ENCODE measurements at regions not wholly inside any gene's neighbourhood (a gene's known extent, or its start where the extent isn't known, plus 50 kb on each side); places are given as distances from the start of the nearest gene placed in this dataset.

DNA sequence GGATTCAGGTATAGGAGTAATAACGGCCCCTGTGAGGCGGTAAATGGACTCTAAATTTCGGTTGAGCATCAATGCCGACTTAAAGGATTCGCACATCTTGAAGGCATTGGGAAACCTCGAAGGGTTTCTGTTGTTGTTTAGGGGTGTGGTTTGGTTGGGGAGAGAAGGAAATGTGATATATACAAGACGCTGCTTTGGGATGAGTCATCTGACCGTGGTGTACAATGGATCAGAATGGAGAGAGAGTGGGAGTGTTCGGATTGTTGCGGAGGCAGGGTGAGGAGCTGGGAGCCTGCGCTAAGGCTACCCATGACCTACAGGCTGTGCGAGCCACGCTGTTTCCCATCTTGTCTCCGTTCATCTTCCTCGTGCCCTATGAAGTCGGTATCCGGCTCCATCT lies 60.4 kb upstream of the ERCC6L2 start:
- Histone ChIP-seq H3K9me3 (ENCODE audit: control insufficient read depth, insufficient read depth, low read length) (no peaks in the 10 kb centered on the region), H3K27me3 (ENCODE audit: control insufficient read depth, insufficient read depth, low read length) (no peaks in the 10 kb centered on the region), H3K36me3 (ENCODE audit: control insufficient read depth, insufficient read depth, low read length) (no peaks in the 10 kb centered on the region), H3K4me3 (ENCODE audit: low read length) (no peak overlapping the region), H3K27ac (ENCODE audit: low read length) (no peak overlapping the region), H3K4me1 (ENCODE audit: control insufficient read depth, insufficient read depth, low read length) (no peaks in the 10 kb centered on the region)
- Mint-ChIP-seq H3K4me3 (no peak overlapping the region), H3K9me3 (peaks cover 0 to 2% of the 10 kb centered on the region in 2 donors), H3K36me3 (no peaks in the 10 kb centered on the region), H3K27ac (no peak overlapping the region), H3K4me1 (peaks cover 0 to 5% of the 10 kb centered on the region in 2 donors), H3K27me3 (ENCODE audit: low read depth in 2 of 2) (peaks cover 0 to 4% of the 10 kb centered on the region in 2 donors)
- intact Hi-C loops (cut with micrococcal nuclease) = no loop called here
- DNase-seq (no peak), ATAC-seq (no peak)
- TF ChIP-seq, protein P1, sequence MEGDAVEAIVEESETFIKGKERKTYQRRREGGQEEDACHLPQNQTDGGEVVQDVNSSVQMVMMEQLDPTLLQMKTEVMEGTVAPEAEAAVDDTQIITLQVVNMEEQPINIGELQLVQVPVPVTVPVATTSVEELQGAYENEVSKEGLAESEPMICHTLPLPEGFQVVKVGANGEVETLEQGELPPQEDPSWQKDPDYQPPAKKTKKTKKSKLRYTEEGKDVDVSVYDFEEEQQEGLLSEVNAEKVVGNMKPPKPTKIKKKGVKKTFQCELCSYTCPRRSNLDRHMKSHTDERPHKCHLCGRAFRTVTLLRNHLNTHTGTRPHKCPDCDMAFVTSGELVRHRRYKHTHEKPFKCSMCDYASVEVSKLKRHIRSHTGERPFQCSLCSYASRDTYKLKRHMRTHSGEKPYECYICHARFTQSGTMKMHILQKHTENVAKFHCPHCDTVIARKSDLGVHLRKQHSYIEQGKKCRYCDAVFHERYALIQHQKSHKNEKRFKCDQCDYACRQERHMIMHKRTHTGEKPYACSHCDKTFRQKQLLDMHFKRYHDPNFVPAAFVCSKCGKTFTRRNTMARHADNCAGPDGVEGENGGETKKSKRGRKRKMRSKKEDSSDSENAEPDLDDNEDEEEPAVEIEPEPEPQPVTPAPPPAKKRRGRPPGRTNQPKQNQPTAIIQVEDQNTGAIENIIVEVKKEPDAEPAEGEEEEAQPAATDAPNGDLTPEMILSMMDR (IDR thresholded peaks at IDR 0.05) = no peak
- 95% methylated on average over 17 of the region's 17 CpGs for WGBS (ENCODE audit: insufficient coverage)

GRCh38 chr9:95813923-95814322 lies 61.6 kb upstream of the ERCC6L2 start:
- H3K27me3 Mint-ChIP-seq (ENCODE audit: low read depth in 2 of 2) = no peaks in the 10 kb centered on the region
- ATAC-seq (no peak), DNase-seq (no peak)
- Histone ChIP-seq H3K27me3 (ENCODE audit: control insufficient read depth, insufficient read depth, low read length) (no peaks in the 10 kb centered on the region), H3K27ac (ENCODE audit: low read length) (no peak overlapping the region), H3K4me1 (ENCODE audit: control insufficient read depth, insufficient read depth, low read length) (no peaks in the 10 kb centered on the region), H3K36me3 (ENCODE audit: control insufficient read depth, insufficient read depth, low read length) (no peaks in the 10 kb centered on the region), H3K9me3 (ENCODE audit: control insufficient read depth, insufficient read depth, low read length) (no peaks in the 10 kb centered on the region), H3K4me3 (ENCODE audit: low read length) (no peak overlapping the region)
- intact Hi-C loops (cut with micrococcal nuclease) = no loop called here
- H3K36me3 Mint-ChIP-seq = no peaks in the 10 kb centered on the region
- H3K9me3 Mint-ChIP-seq = no peaks in the 10 kb centered on the region
- TF ChIP-seq, protein P1 (IDR thresholded peaks at IDR 0.05) = no peak
- H3K4me3 Mint-ChIP-seq = no peak overlapping the region
- no peak overlapping the region for H3K27ac Mint-ChIP-seq
- no peaks in the 10 kb centered on the region for H3K4me1 Mint-ChIP-seq

GRCh38 chr9:95810814-95811213 lies 64.7 kb upstream of the ERCC6L2 start:
- Histone ChIP-seq H3K4me3 (ENCODE audit: low read length) (no peak overlapping the region), H3K9me3 (ENCODE audit: control insufficient read depth, insufficient read depth, low read length) (no peaks in the 10 kb centered on the region), H3K27me3 (ENCODE audit: control insufficient read depth, insufficient read depth, low read length) (peaks cover 6% of the 10 kb centered on the region), H3K27ac (ENCODE audit: low read length) (no peak overlapping the region), H3K36me3 (ENCODE audit: control insufficient read depth, insufficient read depth, low read length) (no peaks in the 10 kb centered on the region), H3K4me1 (ENCODE audit: control insufficient read depth, insufficient read depth, low read length) (no peaks in the 10 kb centered on the region)
- no peaks in the 10 kb centered on the region for H3K9me3 Mint-ChIP-seq
- H3K4me1 Mint-ChIP-seq = no peaks in the 10 kb centered on the region
- TF ChIP-seq, protein P1 (IDR thresholded peaks at IDR 0.05) = no peak
- DNase-seq = no peak
- intact Hi-C loops (cut with micrococcal nuclease) = no loop called here
- no peak for ATAC-seq
- peaks cover 0 to 4% of the 10 kb centered on the region in 2 donors for H3K27me3 Mint-ChIP-seq (ENCODE audit: low read depth in 2 of 2)
- no peaks in the 10 kb centered on the region for H3K36me3 Mint-ChIP-seq
- H3K4me3 Mint-ChIP-seq = no peak overlapping the region
- no peak overlapping the region for H3K27ac Mint-ChIP-seq

- no peak for ATAC-seq
- Histone ChIP-seq H3K9me3 (ENCODE audit: control insufficient read depth, insufficient read depth, low read length) (no peaks in the 10 kb centered on the region), H3K27me3 (ENCODE audit: control insufficient read depth, insufficient read depth, low read length) (peaks cover 6% of the 10 kb centered on the region), H3K36me3 (ENCODE audit: control insufficient read depth, insufficient read depth, low read length) (no peaks in the 10 kb centered on the region), H3K4me3 (ENCODE audit: low read length) (no peak overlapping the region), H3K27ac (ENCODE audit: low read length) (no peak overlapping the region), H3K4me1 (ENCODE audit: control insufficient read depth, insufficient read depth, low read length) (no peaks in the 10 kb centered on the region)
- Mint-ChIP-seq H3K9me3 (no peaks in the 10 kb centered on the region), H3K27me3 (ENCODE audit: low read depth in 2 of 2) (peaks cover 0 to 4% of the 10 kb centered on the region in 2 donors), H3K4me3 (no peak overlapping the region), H3K4me1 (no peaks in the 10 kb centered on the region), H3K36me3 (no peaks in the 10 kb centered on the region), H3K27ac (no peak overlapping the region)
- intact Hi-C loops (cut with micrococcal nuclease) = no loop called here
- no peak for DNase-seq
- TF ChIP-seq, protein P1 (IDR thresholded peaks at IDR 0.05) = no peak
- WGBS (ENCODE audit: insufficient coverage) = 84% methylated on average over 3 of the region's 3 CpGs
Measured at GRCh38 chr9:95810133-95810532, 65.4 kb upstream of the ERCC6L2 start.
